DMS79 (cell line): ENCODE measurements at regions not wholly inside any gene's neighbourhood (a gene's known extent, or its start where the extent isn't known, plus 50 kb on each side); places are given as distances from the start of the nearest gene placed in this dataset.
"Not testable (repeated sequence)": the region's sequence is repeated elsewhere in the genome, so short reads cannot be mapped to it uniquely, and the experiment has no call there.

ENCODE experiments used
- DNase-seq: peaks from one replicate; lab custom pipeline; 2025; lab: John Stamatoyannopoulos, UW

DNA sequence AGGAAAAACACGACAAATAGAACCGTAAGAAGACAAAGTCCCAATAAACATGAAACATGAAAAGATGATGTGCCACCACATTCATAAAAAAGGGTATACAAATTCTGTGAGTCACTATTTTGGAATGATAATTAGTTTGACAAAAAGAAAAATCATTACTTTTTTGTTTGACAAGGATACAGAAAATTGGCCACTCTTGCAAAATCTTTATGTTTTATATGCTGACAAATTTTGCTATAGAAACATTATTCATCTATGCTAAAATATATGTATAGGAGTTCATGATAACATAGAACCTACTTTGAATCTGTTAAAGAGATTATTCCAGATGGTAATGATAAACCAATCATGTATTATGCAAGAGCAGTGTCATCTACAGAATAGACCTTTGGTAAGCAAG lies 1201.0 kb downstream of the FSCB start:
- DNase-seq: no peak

- DNase-seq: no peak
Observed at GRCh38 chr14:43297794-43298193, 1209.3 kb downstream of the FSCB start.

- DNase-seq: not testable (repeated sequence)
Observed at GRCh38 chr14:43296061-43296460, 1211.0 kb downstream of the FSCB start.

DNA sequence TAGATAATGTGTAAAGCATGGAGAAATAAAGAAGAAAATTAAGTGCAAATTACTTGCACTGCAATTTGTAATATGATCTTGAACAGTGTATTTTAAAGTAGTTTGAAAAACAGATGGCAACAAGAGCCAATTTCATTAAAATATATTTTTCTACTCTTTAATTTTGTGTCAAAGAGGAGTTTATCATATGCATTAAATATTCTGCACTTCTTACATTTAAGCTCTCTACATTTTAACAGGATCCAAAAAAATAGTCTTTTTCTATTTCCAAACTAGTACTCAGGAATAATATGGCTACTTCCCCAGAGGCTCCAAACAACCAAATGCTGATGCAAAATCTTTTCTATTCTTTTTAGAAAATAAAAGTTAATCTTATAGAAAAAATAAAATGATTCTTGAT lies 1221.5 kb downstream of the FSCB start:
- DNase-seq: no peak

GRCh38 chr14:43260056-43260455 lies 1247.0 kb downstream of the FSCB start:
- DNase-seq: no peak

- no peak for DNase-seq
Observed at GRCh38 chr14:43258396-43258795, 1248.7 kb downstream of the FSCB start.

- DNase-seq: not testable (repeated sequence)
Observed at GRCh38 chr14:43256996-43257395, 1250.1 kb downstream of the FSCB start.

DNA sequence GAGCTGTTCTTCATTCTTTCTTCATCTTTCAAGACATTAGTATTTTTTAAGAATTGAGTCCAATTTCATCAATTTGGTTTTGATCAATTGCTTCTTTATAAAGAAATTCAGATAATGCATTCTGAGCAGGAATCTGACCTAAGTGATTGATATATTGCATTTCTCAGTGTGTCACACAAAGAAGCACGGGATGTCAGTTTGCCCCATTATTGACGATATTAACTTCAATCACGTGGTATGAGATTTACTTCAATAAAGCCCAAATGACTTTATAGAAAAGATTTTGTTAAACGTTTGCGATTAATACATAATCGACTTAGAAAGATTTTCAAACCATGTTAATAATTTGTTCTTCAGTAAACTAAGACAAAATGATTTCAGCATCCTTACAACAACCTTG lies 1254.2 kb downstream of the FSCB start:
- DNase-seq: no peak

DNA sequence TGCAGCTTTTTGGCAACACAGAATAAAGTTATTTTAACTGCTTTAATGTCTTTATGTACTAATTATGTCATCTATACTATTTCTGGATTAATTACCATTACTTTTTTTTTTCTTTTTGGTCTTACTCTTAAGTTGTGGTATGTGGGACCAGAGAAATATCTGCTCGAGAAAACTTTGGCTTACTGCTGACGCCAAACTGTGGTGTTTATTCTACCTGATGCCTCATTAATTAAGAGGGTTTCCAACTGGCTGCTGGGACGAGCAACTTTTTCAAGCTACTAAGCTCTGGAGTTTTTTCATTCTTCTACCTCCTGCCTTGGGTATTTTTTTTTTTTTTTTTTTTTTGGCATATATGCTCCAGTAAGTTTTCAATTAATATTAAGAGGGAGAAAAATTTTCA lies 1257.5 kb downstream of the FSCB start:
- DNase-seq: no peak

- no peak for DNase-seq
Observed at GRCh38 chr14:43249116-43249515, 1258.0 kb downstream of the FSCB start.

DNA sequence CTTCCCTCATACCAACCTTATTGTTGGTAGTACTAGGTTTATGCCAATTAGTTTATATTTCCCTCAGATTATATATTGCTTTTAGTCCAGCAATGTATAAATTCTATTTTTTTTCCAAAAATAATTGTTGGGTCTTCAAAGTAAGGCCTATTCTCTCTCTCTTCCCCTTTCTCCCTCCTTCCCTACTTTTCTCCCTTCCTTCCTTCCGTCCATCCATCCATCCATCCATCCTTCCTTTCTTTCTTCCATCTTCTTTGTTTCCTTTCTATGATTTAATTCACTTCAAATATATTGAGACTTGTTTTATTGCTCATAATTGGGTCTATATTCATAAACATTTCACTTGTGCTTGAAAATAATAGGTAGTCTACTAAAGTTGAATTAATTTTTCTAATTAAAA lies 1259.2 kb downstream of the FSCB start:
- no peak for DNase-seq

DNA sequence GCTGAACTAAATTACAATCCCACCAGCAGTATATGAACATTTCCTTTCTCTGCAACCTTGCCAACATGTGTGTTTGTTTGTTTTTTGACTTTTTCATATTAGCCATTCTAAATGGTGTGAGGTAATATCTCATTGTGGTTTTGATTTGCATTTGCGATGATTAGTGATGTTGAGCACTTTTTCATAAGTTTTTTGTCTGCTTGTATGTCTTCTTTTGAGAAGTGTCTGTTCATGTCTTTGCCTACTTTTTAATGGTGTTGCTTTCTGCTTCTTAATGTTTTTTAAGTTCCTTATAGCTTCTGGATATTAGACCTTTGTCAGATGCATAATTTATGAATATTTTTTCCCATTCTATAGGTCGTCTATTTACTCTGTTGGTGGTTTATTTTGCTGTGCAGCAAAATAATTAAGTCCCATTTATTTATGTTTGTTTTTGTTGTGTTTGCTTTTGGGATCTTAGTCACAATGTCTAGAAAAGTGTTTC lies 1262.9 kb downstream of the FSCB start:
- no peak for DNase-seq

DNA sequence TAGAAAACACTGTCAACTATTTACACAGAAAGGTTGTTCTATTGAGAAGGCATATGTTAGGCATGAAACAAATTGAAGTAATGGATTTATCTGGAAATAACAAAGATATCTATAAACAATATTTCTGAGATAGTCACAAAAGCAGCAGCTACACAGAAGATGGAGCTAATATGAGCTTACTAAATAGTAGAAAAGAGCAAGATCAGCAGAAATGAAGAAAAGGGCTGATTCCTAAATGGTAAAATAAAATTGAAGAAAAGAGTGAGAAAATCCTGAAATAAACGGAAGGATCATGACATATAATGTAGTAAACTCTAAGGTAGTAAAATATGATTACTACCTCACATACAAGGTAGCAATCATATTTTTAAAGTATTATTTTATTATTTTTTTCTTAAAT lies 1263.9 kb downstream of the FSCB start:
- DNase-seq: no peak

DNA sequence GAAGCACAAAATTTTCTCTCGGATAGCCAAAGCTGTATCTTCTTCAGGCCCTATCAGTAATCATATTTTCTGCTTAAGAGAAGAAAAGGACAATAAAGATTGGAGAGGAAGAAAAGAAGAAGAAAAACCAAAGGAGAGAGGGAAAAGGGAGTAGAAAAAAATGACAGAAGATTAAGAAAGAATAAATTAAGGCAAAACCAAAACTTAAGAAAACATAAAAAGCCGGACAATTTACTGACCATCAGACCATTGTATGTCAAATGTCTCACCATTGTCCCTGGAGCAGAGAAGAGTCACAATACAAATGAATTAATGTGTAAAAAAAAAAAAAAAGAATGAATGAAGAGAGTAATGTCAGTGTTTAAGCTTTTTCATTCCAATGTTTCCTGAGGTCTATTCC lies 1274.8 kb downstream of the FSCB start:
- DNase-seq: no peak

DNA sequence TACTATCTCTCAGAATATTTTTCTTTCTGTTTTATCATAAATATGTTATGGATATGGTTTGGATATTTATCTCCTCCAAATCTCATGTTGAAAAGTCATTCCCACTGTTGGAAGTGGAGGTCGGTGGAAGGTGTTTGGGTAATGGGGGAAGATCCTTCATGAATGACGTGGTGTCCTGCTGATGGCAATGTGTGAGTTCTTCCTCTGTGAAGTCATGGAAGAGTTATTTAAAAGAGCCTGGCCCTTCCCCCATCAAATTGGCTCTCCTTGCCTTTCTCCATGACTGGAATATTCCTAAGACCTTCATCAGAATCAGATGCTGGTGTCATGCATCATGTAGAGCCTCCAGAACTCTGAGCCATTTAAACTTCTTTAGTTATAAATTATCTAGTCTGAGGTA lies 1291.6 kb downstream of the FSCB start:
- DNase-seq: no peak

DNA sequence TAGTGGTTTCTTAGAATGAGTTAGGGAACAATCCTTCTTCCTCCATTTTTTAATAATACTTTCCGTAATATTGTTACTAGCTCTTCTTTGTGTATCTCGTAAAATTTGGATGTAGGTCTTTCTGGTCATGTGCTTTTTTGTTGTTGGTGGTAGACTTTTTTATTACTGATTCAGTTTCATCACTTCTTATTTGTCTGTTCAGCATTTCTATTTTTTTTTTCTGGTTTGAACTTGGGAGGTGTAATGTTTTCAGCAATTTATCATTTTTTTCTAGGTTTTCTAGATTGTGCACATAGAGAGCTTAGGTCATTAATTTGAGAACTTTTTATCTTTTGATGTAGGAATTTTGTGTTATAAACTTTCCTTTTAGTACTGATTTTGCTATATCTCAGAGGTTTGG lies 1299.9 kb downstream of the FSCB start:
- DNase-seq: no peak

DNA sequence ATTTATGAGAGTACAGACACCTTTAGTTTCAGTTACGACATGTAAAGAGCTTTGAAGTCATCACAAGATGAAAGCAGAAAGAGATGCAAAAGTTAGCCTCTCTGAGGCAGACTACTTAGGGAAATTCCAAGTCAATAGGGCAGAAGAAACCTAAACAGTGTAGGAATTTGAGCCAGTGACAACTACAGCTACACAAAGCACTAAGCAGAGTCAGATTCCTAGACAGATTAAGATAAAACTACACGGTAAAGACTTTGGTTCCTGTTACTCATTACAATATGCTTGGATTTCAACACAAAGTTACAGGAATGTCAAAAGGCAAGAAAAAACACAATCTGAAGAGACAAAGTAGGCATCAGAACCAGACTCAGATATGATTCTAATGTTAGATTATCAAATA lies 1302.3 kb downstream of the FSCB start:
- no peak for DNase-seq

- no peak for DNase-seq
Observed at GRCh38 chr14:43200519-43200918, 1306.6 kb downstream of the FSCB start.

DNA sequence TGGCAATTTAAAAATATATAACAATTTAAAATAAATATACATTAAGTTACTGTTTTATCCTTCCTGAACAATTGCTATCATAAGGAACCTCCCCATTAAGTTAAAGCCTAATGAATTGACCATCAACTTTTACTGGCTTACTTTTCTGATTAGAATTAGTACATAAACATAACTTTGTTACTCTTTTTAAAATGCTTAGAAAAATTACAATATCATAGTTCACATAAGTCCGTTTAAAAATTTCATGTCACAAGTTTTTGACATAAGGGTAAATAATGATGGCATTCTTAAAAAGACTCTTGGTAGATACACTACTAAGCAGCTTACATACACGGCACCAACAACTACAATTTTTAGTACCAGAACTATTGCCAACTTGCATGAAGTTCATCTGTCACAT lies 1308.6 kb downstream of the FSCB start:
- no peak for DNase-seq

GRCh38 chr14:43184540-43184939 lies 1322.5 kb downstream of the FSCB start:
- DNase-seq: no peak

DNA sequence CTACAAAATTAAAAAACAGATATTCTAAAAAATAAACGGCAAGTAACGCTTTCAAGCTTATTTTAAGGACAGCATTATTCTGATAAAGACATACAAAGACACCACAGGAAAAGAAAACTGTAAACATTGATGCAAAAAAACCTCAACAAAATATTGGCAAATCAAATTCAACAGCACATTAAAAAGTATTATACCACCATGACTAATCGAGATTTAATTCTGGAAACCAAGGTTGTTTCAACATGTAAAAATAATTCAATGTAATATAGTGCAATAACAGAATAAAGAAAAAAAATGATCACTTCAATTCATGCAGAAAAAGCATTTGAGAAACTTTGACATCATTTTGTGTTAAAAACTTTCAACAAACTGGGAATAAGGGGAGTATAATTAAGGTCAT lies 1323.2 kb downstream of the FSCB start:
- DNase-seq: no peak

- DNase-seq: no peak
Observed at GRCh38 chr14:43175896-43176295, 1331.2 kb downstream of the FSCB start.

DNA sequence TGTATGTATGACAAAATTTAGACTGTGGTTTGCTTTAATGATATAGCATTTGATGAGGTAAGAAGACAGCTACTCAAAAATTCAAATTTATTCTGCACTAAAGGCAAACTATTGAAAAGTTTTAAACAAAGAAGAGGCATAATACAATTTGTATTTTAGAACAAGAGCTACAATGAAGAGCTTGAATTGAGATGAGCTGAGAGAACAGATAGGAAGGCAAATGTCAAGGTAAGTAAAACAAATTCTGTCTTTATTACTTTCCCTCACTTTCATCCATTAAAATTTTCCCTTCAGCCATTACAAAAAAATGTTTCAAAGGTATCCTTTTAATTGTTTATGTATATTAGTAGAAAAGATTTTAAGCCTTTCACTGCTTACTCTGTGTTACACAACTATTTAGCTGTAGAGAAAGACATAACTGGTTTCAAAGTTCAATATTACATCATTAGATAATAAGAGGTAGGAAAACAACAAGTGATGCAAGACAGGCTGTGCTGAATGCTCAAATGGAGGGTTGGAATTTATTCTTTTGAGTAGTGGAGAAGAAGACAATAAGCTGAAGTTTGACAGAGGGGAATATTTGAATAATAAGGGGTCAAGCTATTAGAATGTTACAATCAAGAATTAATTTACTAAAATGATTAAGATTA lies 1334.1 kb downstream of the FSCB start:
- DNase-seq: no peak

DNA sequence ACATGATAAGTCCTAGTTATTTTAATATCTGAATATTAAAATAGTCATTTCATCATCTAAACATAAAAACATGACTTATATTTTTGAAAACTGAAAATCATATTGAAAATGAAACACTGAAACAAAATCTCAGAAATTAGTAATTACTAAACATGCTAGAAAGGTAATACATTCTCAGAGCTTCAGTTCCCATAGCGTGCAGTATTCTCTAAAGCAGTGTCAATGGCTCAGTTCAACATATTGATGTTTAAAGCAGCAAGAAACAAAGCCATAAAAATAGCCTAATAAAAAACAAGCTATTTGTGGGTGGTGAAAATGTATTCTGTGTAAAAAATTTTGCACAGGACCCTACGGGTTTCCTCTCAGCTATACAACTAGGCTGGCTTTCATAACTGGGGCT lies 1337.4 kb downstream of the FSCB start:
- DNase-seq: no peak
